Lower leg skin (tissue), 3 donors: ENCODE measurements at regions not wholly inside any gene's neighbourhood (a gene's known extent, or its start where the extent isn't known, plus 50 kb on each side); places are given as distances from the start of the nearest gene placed in this dataset.

ENCODE experiments used
- CTCF ChIP-seq, 3 donors: fragments of 450-650 bp; IDR thresholded peaks; one replicate each; pipeline ENCODE4 v1.5.1; 2016; ENCODE audit warnings: antibody characterized with exemption in 3 of 3, mild to moderate bottlenecking in 3 of 3, moderate library complexity in 2 of 3
- POLR2A ChIP-seq, 2 donors: fragments of 450-650 bp; IDR thresholded peaks; one replicate each; pipeline ENCODE4 v1.6.1; 2016 to 2017; ENCODE audit warnings: antibody characterized with exemption in 2 of 2, mild to moderate bottlenecking in 1 of 2, moderate library complexity in 1 of 2

- TF ChIP-seq POLR2A (IDR thresholded peaks at IDR 0.05) (no peak), CTCF (IDR thresholded peaks at IDR 0.05) (no peak)
These were observed 66.6 kb upstream of the ID2 start for GRCh38 chr2:8615252-8615575.
